Pancreas (tissue), 10 donors: ENCODE measurements at regions not wholly inside any gene's neighbourhood (a gene's known extent, or its start where the extent isn't known, plus 50 kb on each side); places are given as distances from the start of the nearest gene placed in this dataset.

Source experiments
- ATAC-seq, 4 donors: fragments of 200-7000 bp; cut with Tn5 transposase; one replicate each; pipeline versions ENCODE4 v1.8.0 to v1.9.1; 2020; ENCODE audit warnings: mild to moderate bottlenecking in 4 of 4, moderate library complexity in 4 of 4
- DNase-seq, 6 donors: peaks; one replicate each; pipeline ENCODE4 v3.0.0-alpha.2; 2020
- FAIRE-seq: peaks from 2 replicates; lab custom pipeline; 2012; peaks lifted over from hg19 to GRCh38; lab: Jason Lieb, UNC
- H3K27ac ChIP-seq, 4 donors: fragments of 200-600 bp; sonication (generic); 1 replicate in 3 of 4; 2 replicates in 1 of 4; pipeline versions ENCODE4 v1.5.0 to v1.8.0; 2020
- H3K27me3 ChIP-seq, 4 donors: fragments of 200-600 bp; one replicate each; pipeline ENCODE4 v1.8.0; 2021
- H3K36me3 ChIP-seq, 3 donors: fragments of 200-600 bp; sonication (generic) in 1 of 3; one replicate each; pipeline versions ENCODE4 v1.5.0 to v1.8.0; 2020 to 2021
- H3K4me1 ChIP-seq, 3 donors: fragments of 200-600 bp; one replicate each; pipeline ENCODE4 v1.8.0; 2021
- H3K4me3 ChIP-seq, 4 donors: fragments of 200-600 bp; sonication (generic) in 2 of 4; one replicate each; pipeline versions ENCODE4 v1.5.0 to v1.8.0; 2020 to 2021
- H3K9me3 ChIP-seq, 4 donors: fragments of 200-600 bp; one replicate each; pipeline ENCODE4 v1.8.0; 2021
- WGBS, 2 donors: extraction: QIAGEN DNeasy Blood & Tissue Kit; methylation state at CpG; one replicate each; pipeline ENCODE4 v1.1.7; 2013; 5-methylcytosine and 5-hydroxymethylcytosine counted together
- intact Hi-C, 3 donors: fragments of 100-400 bp; cut with DNase I; formaldehyde crosslinking; loops; one replicate each; pipeline versions ENCODE4 v1.11.1 to v1.14.2; 2022
- TF ChIP-seq, protein P1 (sequence below), 4 donors: fragments of 200-600 bp; sonication (generic) in 3 of 4; IDR thresholded peaks; one replicate each; pipeline versions ENCODE4 v1.5.0 to v1.8.0; 2021; ENCODE audit warnings: antibody characterized with exemption in 4 of 4
- donor health status: healthy with polysubstance abuse.
- donor health status: DM: no; HTN: no; CAD: no; lungs with moderate emphysema.
- donor health status: DM: no; HTN: no; CAD: no.
- donor health status: control.
- donor health status: control.
- donor health status: Bipolar disorder and iron deficiency.
- donor health status: DM: yes; HTN: yes; CAD: no.
- donor health status: DM: no; HTN: no; CAD: no.
- donor health status: DM: no; HTN: no; CAD: no.
- donor health status: DM: yes; HTN: yes; CAD: no.

- Histone ChIP-seq H3K36me3 (no peaks in the 10 kb centered on the region), H3K27ac (no peak overlapping the region), H3K27me3 (no peaks in the 10 kb centered on the region), H3K9me3 (no peaks in the 10 kb centered on the region), H3K4me1 (no peaks in the 10 kb centered on the region), H3K4me3 (no peak overlapping the region)
- DNase-seq (no peak), FAIRE-seq (no peak), ATAC-seq (no peak)
- WGBS, 2 donors = 34 to 47% methylated on average over 5 of the region's 5 CpGs
- intact Hi-C loops = loop anchor here in 1 of 3 donors (5.0 kb wide), 1 partner anchor 1016 kb away; no protein-coding TSS in a partner anchor
- TF ChIP-seq, protein P1, sequence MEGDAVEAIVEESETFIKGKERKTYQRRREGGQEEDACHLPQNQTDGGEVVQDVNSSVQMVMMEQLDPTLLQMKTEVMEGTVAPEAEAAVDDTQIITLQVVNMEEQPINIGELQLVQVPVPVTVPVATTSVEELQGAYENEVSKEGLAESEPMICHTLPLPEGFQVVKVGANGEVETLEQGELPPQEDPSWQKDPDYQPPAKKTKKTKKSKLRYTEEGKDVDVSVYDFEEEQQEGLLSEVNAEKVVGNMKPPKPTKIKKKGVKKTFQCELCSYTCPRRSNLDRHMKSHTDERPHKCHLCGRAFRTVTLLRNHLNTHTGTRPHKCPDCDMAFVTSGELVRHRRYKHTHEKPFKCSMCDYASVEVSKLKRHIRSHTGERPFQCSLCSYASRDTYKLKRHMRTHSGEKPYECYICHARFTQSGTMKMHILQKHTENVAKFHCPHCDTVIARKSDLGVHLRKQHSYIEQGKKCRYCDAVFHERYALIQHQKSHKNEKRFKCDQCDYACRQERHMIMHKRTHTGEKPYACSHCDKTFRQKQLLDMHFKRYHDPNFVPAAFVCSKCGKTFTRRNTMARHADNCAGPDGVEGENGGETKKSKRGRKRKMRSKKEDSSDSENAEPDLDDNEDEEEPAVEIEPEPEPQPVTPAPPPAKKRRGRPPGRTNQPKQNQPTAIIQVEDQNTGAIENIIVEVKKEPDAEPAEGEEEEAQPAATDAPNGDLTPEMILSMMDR (IDR thresholded peaks at IDR 0.05) = no peak
Observed at GRCh38 chr1:29391362-29391880, 155.1 kb downstream of the PTPRU start.

- no peak overlapping the region for H3K4me3 ChIP-seq
- no peaks in the 10 kb centered on the region for H3K27me3 ChIP-seq
- no peak for ATAC-seq
- no peak overlapping the region for H3K27ac ChIP-seq
- TF ChIP-seq, protein P1 (IDR thresholded peaks at IDR 0.05) = no peak
- no peaks in the 10 kb centered on the region for H3K9me3 ChIP-seq
- 36 to 44% methylated on average over 16 of the region's 16 CpGs for WGBS, 2 donors
- no peak for FAIRE-seq
- no peak for DNase-seq
- H3K36me3 ChIP-seq = no peaks in the 10 kb centered on the region
- intact Hi-C loops = loop anchor here in 1 of 3 donors (5.0 kb wide), 1 partner anchor 1017 kb away; no protein-coding TSS in a partner anchor
- no peaks in the 10 kb centered on the region for H3K4me1 ChIP-seq
Observed at GRCh38 chr1:29390491-29391361, 154.4 kb downstream of the PTPRU start.

DNA sequence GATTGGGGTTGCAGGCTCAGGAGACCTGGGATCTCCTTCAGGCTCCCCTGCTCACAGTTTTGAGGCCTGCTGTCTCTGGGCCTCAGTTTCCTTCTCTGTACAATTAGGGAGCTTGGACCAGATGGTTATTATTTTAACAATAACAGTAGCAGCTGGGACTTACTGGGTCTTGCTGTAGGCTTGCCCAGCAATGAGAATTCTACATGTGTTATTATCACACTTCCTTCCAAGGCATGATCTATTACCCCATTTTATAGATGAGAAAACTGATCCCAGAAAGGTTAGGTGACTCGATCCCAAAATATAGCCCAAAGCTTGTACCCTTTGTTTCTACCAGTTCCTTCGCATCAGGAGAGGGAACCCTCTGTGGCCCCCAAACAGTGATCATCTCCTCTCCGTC is 153.8 kb downstream of the PTPRU start:
- no peaks in the 10 kb centered on the region for H3K36me3 ChIP-seq
- no peaks in the 10 kb centered on the region for H3K27me3 ChIP-seq
- no peak overlapping the region for H3K4me3 ChIP-seq
- intact Hi-C loops = loop anchor here in 1 of 3 donors (5.0 kb wide), 1 partner anchor 1017 kb away; no protein-coding TSS in a partner anchor
- TF ChIP-seq, protein P1 (IDR thresholded peaks at IDR 0.05) = no peak
- H3K4me1 ChIP-seq = no peaks in the 10 kb centered on the region
- 59 to 77% methylated on average over 3 of the region's 3 CpGs for WGBS, 2 donors
- no peaks in the 10 kb centered on the region for H3K9me3 ChIP-seq
- no peak overlapping the region for H3K27ac ChIP-seq
- no peak for FAIRE-seq
- no peak for DNase-seq
- ATAC-seq = no peak

- DNase-seq = no peak
- intact Hi-C loops = loop anchor here in 1 of 3 donors (5.0 kb wide), 1 partner anchor 1018 kb away; no protein-coding TSS in a partner anchor
- Histone ChIP-seq H3K36me3 (no peaks in the 10 kb centered on the region), H3K4me1 (no peaks in the 10 kb centered on the region), H3K27ac (no peak overlapping the region), H3K4me3 (no peak overlapping the region), H3K9me3 (no peaks in the 10 kb centered on the region), H3K27me3 (no peaks in the 10 kb centered on the region)
- TF ChIP-seq, protein P1 (IDR thresholded peaks at IDR 0.05) = no peak
- no peak for ATAC-seq
- no peak for FAIRE-seq
- 48 to 59% methylated on average over 2 of the region's 2 CpGs for WGBS, 2 donors
Observed at GRCh38 chr1:29389533-29390041, 153.3 kb downstream of the PTPRU start.
